GM23248 (cell line): ENCODE measurements at regions not wholly inside any gene's neighbourhood (a gene's known extent, or its start where the extent isn't known, plus 50 kb on each side); places are given as distances from the start of the nearest gene placed in this dataset.

Source experiments
- DNase-seq: peaks from one replicate; pipeline ENCODE4 v3.0.0-alpha.2; 2015
- H2AFZ ChIP-seq: fragments of 200-600 bp; sonication (generic); 2 replicates; pipeline ENCODE4 v1.6.1; 2016; ENCODE audit warnings: antibody characterized with exemption
- H3F3A ChIP-seq: fragments of 200-600 bp; sonication (generic); 2 replicates; pipeline ENCODE4 v1.6.1; 2016; ENCODE audit warnings: mild to moderate bottlenecking, antibody characterized with exemption, mixed run types; ENCODE audit not compliant: insufficient read depth
- H3K27ac ChIP-seq: fragments of 200-600 bp; sonication (generic); 2 replicates; pipeline ENCODE4 v1.5.1; 2016; ENCODE audit warnings: mild to moderate bottlenecking
- H3K27me3 ChIP-seq: fragments of 200-600 bp; sonication (generic); replicated peaks from 2 replicates; pipeline ENCODE4 v1.6.1; 2016; ENCODE audit warnings: mild to moderate bottlenecking; ENCODE audit not compliant: insufficient read depth
- H3K36me3 ChIP-seq: fragments of 200-600 bp; sonication (generic); 2 replicates; pipeline ENCODE4 v1.6.1; 2016; ENCODE audit warnings: low read depth, mild to moderate bottlenecking
- H3K4me1 ChIP-seq: fragments of 200-600 bp; sonication (generic); 2 replicates; pipeline ENCODE4 v1.6.1; 2016; ENCODE audit warnings: mild to moderate bottlenecking; ENCODE audit not compliant: insufficient read depth
- H3K4me2 ChIP-seq: fragments of 200-600 bp; sonication (generic); one replicate; pipeline ENCODE4 v1.6.1; 2016; ENCODE audit warnings: mild to moderate bottlenecking; ENCODE audit not compliant: unreplicated experiment
- H3K4me3 ChIP-seq: fragments of 200-600 bp; sonication (generic); 2 replicates; pipeline ENCODE4 v1.5.1; 2016; ENCODE audit warnings: mild to moderate bottlenecking
- H3K79me2 ChIP-seq: fragments of 200-600 bp; sonication (generic); 2 replicates; pipeline ENCODE4 v1.6.1; 2016; ENCODE audit warnings: mild to moderate bottlenecking; ENCODE audit not compliant: insufficient read depth
- H3K9ac ChIP-seq: fragments of 200-600 bp; sonication (generic); 2 replicates; pipeline ENCODE4 v1.6.1; 2016; ENCODE audit warnings: mild to moderate bottlenecking
- H3K9me2 ChIP-seq: fragments of 200-600 bp; sonication (generic); 2 replicates; pipeline ENCODE4 v1.6.1; 2016; ENCODE audit warnings: mixed run types, mild to moderate bottlenecking, moderate library complexity; ENCODE audit not compliant: insufficient read depth
- H3K9me3 ChIP-seq: fragments of 200-600 bp; sonication (generic); one replicate; pipeline ENCODE4 v1.6.1; 2017; ENCODE audit warnings: low read depth
- H4K20me1 ChIP-seq: fragments of 200-600 bp; sonication (generic); 2 replicates; pipeline ENCODE4 v1.6.0; 2016; ENCODE audit not compliant: insufficient read depth
- EZH2 ChIP-seq: fragments of 200-600 bp; sonication (generic); IDR thresholded peaks from 2 replicates; pipeline ENCODE4 v1.6.1; 2018; ENCODE audit warnings: antibody characterized with exemption, mild to moderate bottlenecking; ENCODE audit not compliant: insufficient read depth, poor library complexity, severe bottlenecking
- EZH2phosphoT487 ChIP-seq: fragments of 200-600 bp; sonication (generic); IDR thresholded peaks from 2 replicates; pipeline ENCODE4 v1.6.1; 2018; ENCODE audit warnings: antibody characterized with exemption, moderate library complexity, mild to moderate bottlenecking, low read depth; ENCODE audit not compliant: insufficient read depth
- WGBS, 2 experiments: methylation state at CpG; one replicate each; pipeline ENCODE4 v1.1.6; 2015 to 2017; ENCODE audit warnings: low lambda C conversion rate in 2 of 2, low coverage in 1 of 2; ENCODE audit errors: missing lambda C conversion rate in 2 of 2; 5-methylcytosine and 5-hydroxymethylcytosine counted together
- in situ Hi-C: fragments of 300-500 bp; cut with MboI; formaldehyde crosslinking; loops from 2 replicates; pipeline ENCODE4 v1.15.0; 2020

GRCh38 chr18:75777630-75778029 is 350.1 kb upstream of the SMIM21 start:
- in situ Hi-C loops, result no loop called here
- TF ChIP-seq EZH2phosphoT487, result no peak
- no peak for TF ChIP-seq EZH2

GRCh38 chr18:75775121-75775520 is 347.6 kb upstream of the SMIM21 start:
- H2AFZ ChIP-seq, result no peak overlapping the region

More at GRCh38 chr18:75777630-75778029, 350.1 kb upstream of the SMIM21 start:
- DNase-seq, result no peak
- Histone ChIP-seq H3F3A (no peaks in the 10 kb centered on the region), H3K4me1 (no peaks in the 10 kb centered on the region), H3K9me2 (no peaks in the 10 kb centered on the region), H3K9me3 (no peaks in the 10 kb centered on the region), H3K4me3 (no peak overlapping the region), H3K9ac (no peak overlapping the region), H3K79me2 (no peaks in the 10 kb centered on the region), H3K4me2 (no peak overlapping the region), H3K27me3 (no peaks in the 10 kb centered on the region), H3K36me3 (no peaks in the 10 kb centered on the region), H2AFZ (no peak overlapping the region), H3K27ac (no peak overlapping the region), H4K20me1 (no peaks in the 10 kb centered on the region)
- 20 to 24% methylated on average over 6 of the region's 6 CpGs for WGBS, 2 experiments

GRCh38 chr18:75773618-75774017 is 346.1 kb upstream of the SMIM21 start:
- no peaks in the 10 kb centered on the region for H3K9me3 ChIP-seq
- no peaks in the 10 kb centered on the region for H3K79me2 ChIP-seq
- H3K9me2 ChIP-seq, result no peaks in the 10 kb centered on the region
- no peaks in the 10 kb centered on the region for H4K20me1 ChIP-seq
- no peaks in the 10 kb centered on the region for H3K27me3 ChIP-seq
- no peaks in the 10 kb centered on the region for H3K36me3 ChIP-seq
- TF ChIP-seq EZH2phosphoT487 (no peak), EZH2 (no peak)
- DNase-seq, result no peak
- H3K4me3 ChIP-seq, result no peak overlapping the region
- in situ Hi-C loops, result no loop called here
- H3K4me2 ChIP-seq, result no peak overlapping the region
- H3K27ac ChIP-seq, result no peak overlapping the region
- H3K4me1 ChIP-seq, result no peaks in the 10 kb centered on the region
- H2AFZ ChIP-seq, result no peak overlapping the region
- WGBS, 2 experiments, result 30 to 38% methylated on average over 3 of the region's 3 CpGs
- no peaks in the 10 kb centered on the region for H3F3A ChIP-seq
- H3K9ac ChIP-seq, result no peak overlapping the region

More at GRCh38 chr18:75775121-75775520, 347.6 kb upstream of the SMIM21 start:
- H3K27ac ChIP-seq, result no peak overlapping the region
- DNase-seq, result no peak
- H3K9me3 ChIP-seq, result no peaks in the 10 kb centered on the region
- no peaks in the 10 kb centered on the region for H3K79me2 ChIP-seq
- H3F3A ChIP-seq, result no peaks in the 10 kb centered on the region
- TF ChIP-seq EZH2phosphoT487, result no peak
- no peak for TF ChIP-seq EZH2
- no peaks in the 10 kb centered on the region for H3K36me3 ChIP-seq
- no peak overlapping the region for H3K4me3 ChIP-seq
- no peaks in the 10 kb centered on the region for H4K20me1 ChIP-seq
- no peak overlapping the region for H3K9ac ChIP-seq
- no peaks in the 10 kb centered on the region for H3K9me2 ChIP-seq
- in situ Hi-C loops, result no loop called here
- H3K27me3 ChIP-seq, result no peaks in the 10 kb centered on the region
- no peak overlapping the region for H3K4me2 ChIP-seq
- no peaks in the 10 kb centered on the region for H3K4me1 ChIP-seq
- 3% methylated on average over 2 of the region's 2 CpGs for WGBS, 2 experiments

GRCh38 chr18:75762758-75763157 is 335.3 kb upstream of the SMIM21 start:
- no peaks in the 10 kb centered on the region for H3K79me2 ChIP-seq
- H2AFZ ChIP-seq, result no peak overlapping the region
- H3K4me3 ChIP-seq, result no peak overlapping the region
- no peaks in the 10 kb centered on the region for H3K27me3 ChIP-seq
- H3K9ac ChIP-seq, result no peak overlapping the region
- no peak for DNase-seq
- H3F3A ChIP-seq, result no peaks in the 10 kb centered on the region
- no peaks in the 10 kb centered on the region for H4K20me1 ChIP-seq
- 22 to 27% methylated on average over 2 of the region's 2 CpGs for WGBS, 2 experiments
- no peaks in the 10 kb centered on the region for H3K9me2 ChIP-seq
- H3K4me2 ChIP-seq, result no peak overlapping the region
- in situ Hi-C loops, result no loop called here
- H3K4me1 ChIP-seq, result no peaks in the 10 kb centered on the region
- H3K27ac ChIP-seq, result no peak overlapping the region
- H3K36me3 ChIP-seq, result no peaks in the 10 kb centered on the region
- TF ChIP-seq EZH2phosphoT487 (no peak), EZH2 (no peak)
- H3K9me3 ChIP-seq, result no peaks in the 10 kb centered on the region

GRCh38 chr18:75760208-75760607 is 332.7 kb upstream of the SMIM21 start:
- Histone ChIP-seq H3K4me2 (no peak overlapping the region), H3F3A (no peaks in the 10 kb centered on the region), H3K36me3 (no peaks in the 10 kb centered on the region), H3K4me1 (no peaks in the 10 kb centered on the region), H3K4me3 (no peak overlapping the region), H3K9ac (no peak overlapping the region), H2AFZ (no peak overlapping the region), H3K27ac (no peak overlapping the region), H3K79me2 (no peaks in the 10 kb centered on the region), H3K9me3 (no peaks in the 10 kb centered on the region), H3K27me3 (no peaks in the 10 kb centered on the region), H4K20me1 (no peaks in the 10 kb centered on the region), H3K9me2 (no peaks in the 10 kb centered on the region)
- DNase-seq, result no peak
- TF ChIP-seq EZH2phosphoT487 (no peak), EZH2 (no peak)
- WGBS, 2 experiments, result 16 to 20% methylated on average over 1 of the region's 1 CpG
- in situ Hi-C loops, result no loop called here
